ENCODE measurements at regions not wholly inside any gene's neighbourhood (a gene's known extent, or its start where the extent isn't known, plus 50 kb on each side); places are given as distances from the start of the nearest gene placed in this dataset.

GRCh38 chr18:77804382-77804781, 554.7 kb downstream of the GALR1 start:
- FAIRE-seq (no peak), DNase-seq (ENCODE audit: low read depth, low spot score) (no peak)
- dilution Hi-C loops (cut with MboI; ENCODE audit: extremely low pct_ligation_motif_present, low sequenced_read_pairs): no loop called here

DNA sequence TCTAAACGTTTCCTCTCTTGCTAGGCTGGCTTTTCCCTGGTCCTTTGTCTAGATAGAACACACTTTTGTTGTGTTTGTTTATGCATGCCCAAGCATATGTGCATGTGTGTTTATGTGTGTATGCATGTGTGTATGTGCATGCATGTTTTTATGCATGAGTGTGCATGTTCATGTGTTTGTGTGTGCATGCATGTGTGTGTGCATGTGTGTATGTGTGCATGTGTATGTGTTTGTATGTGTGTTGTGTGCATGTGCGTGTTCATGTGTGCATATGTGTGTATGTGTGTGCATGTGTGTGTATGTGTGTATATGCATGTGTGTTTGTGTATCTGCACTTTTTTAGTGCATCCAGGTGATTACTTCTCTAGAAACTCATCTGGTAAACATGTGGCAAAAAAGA, 558.0 kb downstream of the GALR1 start:
- no peak for TF ChIP-seq EZH2 (IDR thresholded peaks at IDR 0.05; ENCODE audit: low read length)
- TF ChIP-seq, protein P1, sequence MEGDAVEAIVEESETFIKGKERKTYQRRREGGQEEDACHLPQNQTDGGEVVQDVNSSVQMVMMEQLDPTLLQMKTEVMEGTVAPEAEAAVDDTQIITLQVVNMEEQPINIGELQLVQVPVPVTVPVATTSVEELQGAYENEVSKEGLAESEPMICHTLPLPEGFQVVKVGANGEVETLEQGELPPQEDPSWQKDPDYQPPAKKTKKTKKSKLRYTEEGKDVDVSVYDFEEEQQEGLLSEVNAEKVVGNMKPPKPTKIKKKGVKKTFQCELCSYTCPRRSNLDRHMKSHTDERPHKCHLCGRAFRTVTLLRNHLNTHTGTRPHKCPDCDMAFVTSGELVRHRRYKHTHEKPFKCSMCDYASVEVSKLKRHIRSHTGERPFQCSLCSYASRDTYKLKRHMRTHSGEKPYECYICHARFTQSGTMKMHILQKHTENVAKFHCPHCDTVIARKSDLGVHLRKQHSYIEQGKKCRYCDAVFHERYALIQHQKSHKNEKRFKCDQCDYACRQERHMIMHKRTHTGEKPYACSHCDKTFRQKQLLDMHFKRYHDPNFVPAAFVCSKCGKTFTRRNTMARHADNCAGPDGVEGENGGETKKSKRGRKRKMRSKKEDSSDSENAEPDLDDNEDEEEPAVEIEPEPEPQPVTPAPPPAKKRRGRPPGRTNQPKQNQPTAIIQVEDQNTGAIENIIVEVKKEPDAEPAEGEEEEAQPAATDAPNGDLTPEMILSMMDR (optimal IDR thresholded peaks at IDR 0.05 in 1 of 3, IDR thresholded peaks at IDR 0.05 in 1 of 3, conservative IDR thresholded peaks at IDR 0.05 in 1 of 3; ENCODE audit: extremely low read depth in 1 of 3, insufficient read depth in 2 of 3, low read length in 3 of 3): no peak
- H3K27me3 ChIP-seq (ENCODE audit: control insufficient read depth, extremely low read depth, insufficient read depth, low read length): no peaks in the 10 kb centered on the region
- no peaks in the 10 kb centered on the region for H4K20me1 ChIP-seq (ENCODE audit: control insufficient read depth, extremely low read depth, insufficient read depth, low read length)
- no peak overlapping the region for H3K9ac ChIP-seq (ENCODE audit: control insufficient read depth, extremely low read depth, insufficient read depth, low read length)
- FAIRE-seq (no peak), DNase-seq (ENCODE audit: low read depth, low spot score) (no peak)
- no peaks in the 10 kb centered on the region for H3K9me1 ChIP-seq (ENCODE audit: control insufficient read depth, extremely low read depth, insufficient read depth, low read length)
- H3K36me3 ChIP-seq (ENCODE audit: control insufficient read depth in 2 of 2, extremely low read depth in 1 of 2, insufficient read depth in 2 of 2, low read length in 2 of 2): no peaks in the 10 kb centered on the region
- no peaks in the 10 kb centered on the region for H3K79me2 ChIP-seq (ENCODE audit: control insufficient read depth, insufficient read depth, low read length)
- H3K9me3 ChIP-seq (ENCODE audit: control insufficient read depth, low read depth, low read length): peaks cover 4% of the 10 kb centered on the region
- no peak overlapping the region for H3K4me3 ChIP-seq (ENCODE audit: control insufficient read depth in 2 of 3, extremely low read depth in 1 of 3, insufficient read depth in 2 of 3, low read depth in 1 of 3, low read length in 3 of 3)
- H2AFZ ChIP-seq (ENCODE audit: control insufficient read depth, low read length): no peak overlapping the region
- no peak overlapping the region for H3K27ac ChIP-seq (ENCODE audit: control insufficient read depth, insufficient read depth, low read length)
- no peaks in the 10 kb centered on the region for H3K4me1 ChIP-seq (ENCODE audit: control insufficient read depth, extremely low read depth, insufficient read depth, low read length)
- dilution Hi-C loops (cut with MboI; ENCODE audit: extremely low pct_ligation_motif_present, low sequenced_read_pairs): no loop called here
- H3K4me2 ChIP-seq (ENCODE audit: control insufficient read depth, extremely low read depth, insufficient read depth, low read depth, low read length): no peak overlapping the region

More at GRCh38 chr18:77804382-77804781, 554.7 kb downstream of the GALR1 start:
- H3K9me1 ChIP-seq (ENCODE audit: control insufficient read depth, extremely low read depth, insufficient read depth, low read length): no peaks in the 10 kb centered on the region
- no peak overlapping the region for H3K27ac ChIP-seq (ENCODE audit: control insufficient read depth, insufficient read depth, low read length)
- H3K4me2 ChIP-seq (ENCODE audit: control insufficient read depth, extremely low read depth, insufficient read depth, low read depth, low read length): no peak overlapping the region
- H3K9ac ChIP-seq (ENCODE audit: control insufficient read depth, extremely low read depth, insufficient read depth, low read length): no peak overlapping the region
- H3K36me3 ChIP-seq (ENCODE audit: control insufficient read depth in 2 of 2, extremely low read depth in 1 of 2, insufficient read depth in 2 of 2, low read length in 2 of 2): no peaks in the 10 kb centered on the region
- no peak for TF ChIP-seq EZH2 (IDR thresholded peaks at IDR 0.05; ENCODE audit: low read length)
- TF ChIP-seq, protein P1 (optimal IDR thresholded peaks at IDR 0.05 in 1 of 3, IDR thresholded peaks at IDR 0.05 in 1 of 3, conservative IDR thresholded peaks at IDR 0.05 in 1 of 3; ENCODE audit: extremely low read depth in 1 of 3, insufficient read depth in 2 of 3, low read length in 3 of 3): no peak
- H3K79me2 ChIP-seq (ENCODE audit: control insufficient read depth, insufficient read depth, low read length): no peaks in the 10 kb centered on the region
- H4K20me1 ChIP-seq (ENCODE audit: control insufficient read depth, extremely low read depth, insufficient read depth, low read length): no peaks in the 10 kb centered on the region
- peaks cover 4% of the 10 kb centered on the region for H3K9me3 ChIP-seq (ENCODE audit: control insufficient read depth, low read depth, low read length)
- no peaks in the 10 kb centered on the region for H3K4me1 ChIP-seq (ENCODE audit: control insufficient read depth, extremely low read depth, insufficient read depth, low read length)
- H3K27me3 ChIP-seq (ENCODE audit: control insufficient read depth, extremely low read depth, insufficient read depth, low read length): no peaks in the 10 kb centered on the region
- H2AFZ ChIP-seq (ENCODE audit: control insufficient read depth, low read length): no peak overlapping the region
- no peak overlapping the region for H3K4me3 ChIP-seq (ENCODE audit: control insufficient read depth in 2 of 3, extremely low read depth in 1 of 3, insufficient read depth in 2 of 3, low read depth in 1 of 3, low read length in 3 of 3)

Data from keratinocyte (primary cell).